ENCODE measurements at regions not wholly inside any gene's neighbourhood (a gene's known extent, or its start where the extent isn't known, plus 50 kb on each side); places are given as distances from the start of the nearest gene placed in this dataset.

GRCh38 chr11:45423036-45423435, 136.9 kb upstream of the SYT13 start:
- DNase-seq (ENCODE audit: low read depth, low spot score), result no peak
- CTCF ChIA-PET, result interaction anchor here (1.1 kb wide), 1 partner anchor 52 kb away, joined by 3 read pairs; no protein-coding TSS in a partner anchor
- H3K27me3 ChIP-seq (ENCODE audit: control insufficient read depth, insufficient read depth, low read length), result no peaks in the 10 kb centered on the region
- TF ChIP-seq CTCF (IDR thresholded peaks at IDR 0.05; ENCODE audit: low read depth, low read length), result no peak
- H3K27ac ChIP-seq (ENCODE audit: low read depth, low read length), result no peak overlapping the region
- POLR2A ChIA-PET, result no interaction called here
- H3K9me3 ChIP-seq (ENCODE audit: control insufficient read depth, insufficient read depth, low read length), result peaks cover 3% of the 10 kb centered on the region; the same call in 1 of the 2 replicates
- no peak overlapping the region for H3K4me3 ChIP-seq (ENCODE audit: low read depth, low read length)

- Histone ChIP-seq H3K27me3 (ENCODE audit: control insufficient read depth, insufficient read depth, low read length) (peaks cover 2% of the 10 kb centered on the region), H3K9me3 (ENCODE audit: control insufficient read depth, insufficient read depth, low read length) (no peaks in the 10 kb centered on the region), H3K27ac (ENCODE audit: low read depth, low read length) (no peak overlapping the region), H3K4me3 (ENCODE audit: low read depth, low read length) (no peak overlapping the region)
- ChIA-PET POLR2A (no interaction called here), CTCF (no interaction called here)
- TF ChIP-seq CTCF (IDR thresholded peaks at IDR 0.05; ENCODE audit: low read depth, low read length), result no peak
- DNase-seq (ENCODE audit: low read depth, low spot score), result no peak
Observed at GRCh38 chr11:45414088-45414487, 127.9 kb upstream of the SYT13 start.

- no peak overlapping the region for H3K27ac ChIP-seq (ENCODE audit: low read depth, low read length)
- peaks cover 2% of the 10 kb centered on the region for H3K27me3 ChIP-seq (ENCODE audit: control insufficient read depth, insufficient read depth, low read length)
- DNase-seq (ENCODE audit: low read depth, low spot score), result no peak
- POLR2A ChIA-PET, result no interaction called here
- no peak for TF ChIP-seq CTCF (IDR thresholded peaks at IDR 0.05; ENCODE audit: low read depth, low read length)
- H3K4me3 ChIP-seq (ENCODE audit: low read depth, low read length), result no peak overlapping the region
- no peaks in the 10 kb centered on the region for H3K9me3 ChIP-seq (ENCODE audit: control insufficient read depth, insufficient read depth, low read length)
- CTCF ChIA-PET, result interaction anchor here (1.6 kb wide), 1 partner anchor 358 kb away, joined by 4 read pairs; no protein-coding TSS in a partner anchor
Observed at GRCh38 chr11:45413156-45413858, 127.2 kb upstream of the SYT13 start.

GRCh38 chr11:45412521-45412920, 126.4 kb upstream of the SYT13 start:
- ChIA-PET POLR2A (no interaction called here), CTCF (interaction anchor here (1.6 kb wide), 1 partner anchor 359 kb away, joined by 4 read pairs; no protein-coding TSS in a partner anchor)
- Histone ChIP-seq H3K27ac (ENCODE audit: low read depth, low read length) (no peak overlapping the region), H3K27me3 (ENCODE audit: control insufficient read depth, insufficient read depth, low read length) (peaks cover 2% of the 10 kb centered on the region), H3K4me3 (ENCODE audit: low read depth, low read length) (no peak overlapping the region), H3K9me3 (ENCODE audit: control insufficient read depth, insufficient read depth, low read length) (no peaks in the 10 kb centered on the region)
- no peak for DNase-seq (ENCODE audit: low read depth, low spot score)
- no peak for TF ChIP-seq CTCF (IDR thresholded peaks at IDR 0.05; ENCODE audit: low read depth, low read length)

GRCh38 chr11:45412051-45412471, 125.9 kb upstream of the SYT13 start:
- ChIA-PET CTCF (interaction anchor here (1.6 kb wide), 1 partner anchor 359 kb away, joined by 4 read pairs; no protein-coding TSS in a partner anchor), POLR2A (no interaction called here)
- DNase-seq (ENCODE audit: low read depth, low spot score), result no peak
- Histone ChIP-seq H3K27ac (ENCODE audit: low read depth, low read length) (no peak overlapping the region), H3K27me3 (ENCODE audit: control insufficient read depth, insufficient read depth, low read length) (peaks cover 2% of the 10 kb centered on the region), H3K4me3 (ENCODE audit: low read depth, low read length) (no peak overlapping the region), H3K9me3 (ENCODE audit: control insufficient read depth, insufficient read depth, low read length) (no peaks in the 10 kb centered on the region)
- no peak for TF ChIP-seq CTCF (IDR thresholded peaks at IDR 0.05; ENCODE audit: low read depth, low read length)
